Fibroblast of the conjunctiva (primary cell): ENCODE measurements at regions not wholly inside any gene's neighbourhood (a gene's known extent, or its start where the extent isn't known, plus 50 kb on each side); places are given as distances from the start of the nearest gene placed in this dataset.

Experiments used
- DNase-seq: peaks from one replicate; pipeline ENCODE4 v3.0.0-alpha.2; 2010; ENCODE audit warnings: low read depth

DNA sequence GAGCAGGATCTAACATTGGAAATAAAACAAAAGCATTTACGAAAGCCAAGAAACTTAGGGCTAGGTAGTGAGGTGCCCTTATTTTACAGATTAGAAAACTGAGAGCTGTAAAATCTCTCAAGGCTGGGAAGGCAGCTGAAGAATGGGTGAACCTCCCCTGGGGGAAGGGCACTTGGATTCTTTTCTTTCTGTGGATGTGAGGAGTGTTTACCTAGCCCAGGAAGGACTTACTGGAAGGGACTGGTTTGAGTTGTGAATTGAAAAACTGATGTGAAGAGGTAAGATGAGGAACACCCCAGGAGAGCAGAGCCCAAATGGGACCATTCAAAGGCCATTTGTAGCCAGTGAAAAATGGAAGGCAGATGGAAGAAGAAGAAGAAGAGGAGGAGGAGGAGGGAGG lies 74.7 kb upstream of the NGF start:
- DNase-seq: no peak

DNA sequence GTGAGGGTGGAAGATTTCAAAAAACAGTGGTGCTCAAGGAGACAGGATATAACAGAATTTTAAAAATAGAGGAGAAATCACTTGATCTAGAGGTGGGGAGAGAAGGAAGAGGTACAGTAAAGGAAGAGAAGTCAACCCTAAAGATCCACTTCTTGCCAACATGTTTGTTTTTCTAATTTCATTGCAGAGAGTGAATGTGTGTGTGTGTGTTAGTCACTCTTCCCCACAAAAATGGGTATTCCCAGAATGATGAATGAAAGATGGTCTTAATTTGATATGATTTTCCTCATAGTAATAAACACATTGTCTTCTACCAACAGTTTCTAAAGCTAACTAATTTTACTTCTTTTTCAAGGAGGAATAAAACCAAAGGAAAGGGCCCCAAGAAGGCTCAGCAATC lies 74.2 kb upstream of the NGF start:
- DNase-seq: no peak

DNA sequence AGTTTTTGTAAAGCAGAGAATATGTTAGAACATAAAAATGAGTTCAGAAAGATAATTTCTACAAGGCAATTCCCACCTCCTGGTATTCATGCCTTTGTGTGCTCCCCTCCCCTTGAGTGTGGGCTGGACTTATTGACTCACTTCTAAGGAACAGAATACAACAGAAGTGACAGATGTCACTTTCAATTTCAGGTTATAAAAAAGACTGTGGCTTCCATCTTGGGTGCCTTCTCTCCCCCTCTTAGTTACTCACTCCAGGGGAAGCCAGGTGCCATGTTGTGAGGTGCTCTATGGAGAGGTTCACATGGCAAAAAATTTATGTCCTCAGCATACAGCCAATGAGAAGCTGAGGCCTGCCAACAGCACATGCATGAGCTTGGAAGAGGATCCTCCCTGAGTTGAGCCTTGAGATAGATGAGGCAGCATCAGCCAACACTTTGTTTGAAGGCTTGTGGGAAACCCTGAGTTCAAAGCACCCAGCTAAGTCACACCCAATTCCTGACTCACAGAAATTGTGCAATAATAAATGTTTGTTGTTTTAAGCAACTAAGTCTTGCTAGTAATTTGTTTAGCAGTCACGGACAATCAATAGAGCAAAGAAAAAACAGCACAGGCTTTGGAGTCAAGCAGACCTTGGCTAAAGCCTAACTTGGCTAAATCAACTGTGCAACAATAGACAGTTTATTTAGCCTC lies 73.5 kb upstream of the NGF start:
- DNase-seq: peak; percentile 49

DNA sequence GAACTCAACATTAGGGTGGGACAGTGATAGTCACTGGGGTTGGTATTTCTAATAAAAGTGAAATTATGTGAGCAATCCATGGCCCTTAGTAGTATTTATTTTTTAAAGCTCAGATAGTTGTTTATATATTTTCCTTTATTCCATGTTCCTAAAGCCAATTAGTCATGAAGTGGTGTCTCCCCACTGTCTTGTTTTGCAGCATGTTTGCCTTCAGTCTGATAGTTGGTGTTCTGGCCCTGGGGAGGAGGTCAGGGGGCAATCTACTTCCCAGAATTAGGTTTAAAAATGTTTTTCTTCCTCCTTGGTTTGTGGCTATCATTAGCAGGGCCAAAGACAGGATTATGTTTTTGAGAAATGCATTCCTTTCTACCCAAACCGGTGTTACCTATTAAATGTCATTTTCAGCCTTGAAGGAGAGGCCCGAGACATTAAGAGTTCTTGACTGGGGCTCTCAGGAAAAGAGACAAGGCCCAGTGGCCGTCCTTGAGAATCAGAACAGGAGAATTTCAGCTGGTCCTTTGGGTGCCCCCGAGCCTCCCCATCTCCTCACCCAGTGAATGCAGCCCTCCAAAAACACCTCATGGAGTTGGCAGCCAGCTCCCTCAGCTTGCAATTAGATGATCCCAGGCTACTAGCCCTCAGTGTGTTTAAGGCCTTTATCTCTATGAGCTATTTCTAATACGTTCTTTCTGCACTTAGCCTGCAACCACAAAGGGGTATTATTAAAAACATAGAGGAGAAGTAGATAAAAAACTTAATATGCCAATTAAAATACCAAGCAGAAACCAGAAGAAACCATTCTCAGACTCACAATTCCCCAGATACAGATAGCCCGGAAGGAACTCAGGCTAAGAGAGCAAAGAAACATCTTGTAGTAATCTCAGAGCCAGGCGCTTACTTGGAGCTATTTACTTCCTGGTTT lies 71.3 kb upstream of the NGF start:
- DNase-seq: no peak

DNA sequence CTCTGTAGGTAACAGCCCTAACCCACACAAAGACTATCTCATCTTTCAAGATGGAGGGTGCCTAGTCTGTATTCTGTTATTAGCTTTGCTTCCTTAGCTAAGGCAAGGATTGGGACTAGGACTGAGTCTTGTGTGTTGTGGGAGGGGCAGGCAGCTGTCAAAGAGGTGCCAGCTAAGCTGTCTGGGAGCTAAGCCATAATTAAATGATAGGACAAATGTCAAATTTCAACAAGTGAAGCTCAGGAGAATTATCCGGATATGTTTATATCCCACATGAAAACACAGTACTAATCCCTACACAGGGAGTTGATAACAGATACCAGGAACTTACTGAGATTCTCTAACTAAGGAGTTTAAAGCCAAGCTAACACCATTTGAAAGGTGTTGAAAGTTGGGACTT lies 70.5 kb upstream of the NGF start:
- no peak for DNase-seq

DNA sequence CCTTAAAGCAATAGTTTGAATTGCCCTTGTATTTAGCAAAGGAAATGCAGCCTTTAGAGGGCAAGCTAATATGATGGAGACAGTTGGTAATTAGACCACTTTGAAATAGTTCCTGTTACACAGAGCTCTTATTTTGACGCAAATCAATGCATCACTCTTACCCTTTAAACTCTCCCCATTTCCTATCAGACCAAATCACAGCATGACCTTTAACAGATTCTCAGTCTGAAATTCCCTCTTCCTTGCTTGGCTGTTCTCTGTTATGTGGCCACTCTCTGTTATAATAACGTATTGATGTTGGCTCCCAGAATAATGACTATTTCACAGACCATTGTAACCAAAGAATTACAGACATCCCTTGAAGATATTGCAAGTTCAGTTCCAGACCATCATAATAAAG lies 66.9 kb upstream of the NGF start:
- no peak for DNase-seq

DNA sequence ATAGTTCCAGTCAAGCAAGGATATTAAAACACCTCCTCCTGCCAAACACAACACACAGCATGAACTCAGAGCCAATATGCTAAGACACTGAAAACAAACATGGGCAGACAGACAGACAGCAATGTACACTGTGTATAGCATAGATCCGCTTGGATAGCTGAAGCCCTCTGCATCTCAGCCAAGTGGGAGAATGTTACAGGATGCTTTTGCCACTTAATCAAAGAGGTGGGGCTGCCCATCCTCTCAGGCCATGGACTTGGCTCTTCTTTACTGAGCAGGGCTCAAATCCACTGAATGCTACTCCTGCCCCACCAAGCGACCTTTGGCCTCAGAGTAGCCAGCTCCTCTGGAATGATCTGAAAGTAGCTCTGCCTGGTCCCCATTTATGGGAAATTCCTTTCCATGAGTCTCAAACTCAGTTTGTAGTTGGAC lies 64.7 kb upstream of the NGF start:
- peak; percentile 69 for DNase-seq

DNA sequence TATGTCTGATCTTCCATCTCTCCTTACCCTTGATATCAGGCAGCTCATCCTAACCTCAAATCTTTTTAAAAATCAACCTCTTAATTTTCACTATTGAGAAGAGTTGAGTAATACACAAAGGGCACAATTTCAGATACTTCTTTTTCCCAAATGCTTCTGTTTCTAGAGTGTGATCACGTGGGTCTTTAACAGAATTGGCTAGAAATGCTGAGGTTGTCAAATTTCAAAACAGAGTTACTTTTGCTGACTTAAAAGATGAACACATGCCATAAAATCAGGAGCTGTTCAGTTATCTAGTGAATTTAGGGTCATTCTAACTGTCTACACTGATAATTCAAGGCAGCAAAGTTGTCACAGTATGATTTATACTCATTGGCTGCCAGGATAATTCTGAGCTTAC lies 63.6 kb upstream of the NGF start:
- DNase-seq: no peak

DNA sequence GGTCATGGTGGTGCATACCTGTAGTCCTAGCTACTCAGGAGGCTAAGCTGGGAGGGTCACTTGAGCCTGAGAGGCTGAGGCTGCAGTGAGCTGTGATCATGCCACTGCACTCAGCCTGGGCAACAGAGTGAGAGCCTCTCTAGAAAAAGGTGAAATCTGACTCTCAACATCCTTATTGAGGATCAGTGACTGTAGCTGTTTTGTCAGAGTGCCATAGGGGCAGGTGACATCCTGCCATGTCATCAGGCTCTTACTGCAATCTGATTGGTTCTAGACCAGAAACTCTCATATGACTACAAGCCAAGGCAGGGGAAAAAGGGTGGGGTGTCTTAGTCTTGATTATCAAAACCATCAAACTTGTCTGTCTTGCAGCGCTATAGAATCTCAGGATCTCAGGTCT lies 62.8 kb upstream of the NGF start:
- no peak for DNase-seq

DNA sequence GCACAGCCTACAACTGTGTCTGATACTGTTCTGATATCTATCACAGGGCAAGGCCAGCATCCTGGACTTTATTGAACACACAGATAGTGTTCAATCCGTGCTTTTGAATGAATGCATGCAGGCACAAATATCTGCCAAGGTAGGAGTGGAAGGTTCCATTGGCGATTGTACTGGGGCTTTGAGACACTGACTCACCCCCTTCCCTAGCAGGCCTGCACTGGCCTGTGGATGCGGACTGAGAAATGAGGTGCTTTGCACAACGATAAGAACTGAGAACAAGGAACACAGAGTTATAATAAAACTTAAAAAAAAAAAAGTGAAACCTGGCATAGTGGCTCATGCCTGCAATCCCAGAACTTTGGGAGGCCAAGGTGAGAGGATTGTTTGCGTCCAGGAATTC lies 62.4 kb upstream of the NGF start:
- DNase-seq: no peak

DNA sequence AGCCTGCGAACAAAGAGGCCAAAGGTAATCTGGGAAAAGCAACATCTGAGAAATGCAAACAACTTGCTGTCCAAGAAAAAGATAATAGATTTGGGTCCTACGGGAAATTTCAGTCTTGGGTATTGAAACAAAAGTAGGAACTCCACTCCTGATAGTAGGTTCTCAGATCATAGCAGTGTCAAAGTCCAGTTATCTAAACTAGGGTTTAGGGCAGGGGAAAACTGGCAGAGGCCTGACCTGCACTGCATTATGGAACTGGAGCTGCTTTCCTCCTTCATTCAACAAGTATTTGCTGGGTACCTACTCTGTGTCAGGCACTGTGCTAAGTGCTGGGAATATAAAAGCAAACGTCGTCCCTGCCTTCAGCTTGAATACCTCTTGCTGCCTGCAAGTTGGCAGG lies 60.7 kb upstream of the NGF start:
- DNase-seq: no peak
